ENCODE measurements at regions not wholly inside any gene's neighbourhood (a gene's known extent, or its start where the extent isn't known, plus 50 kb on each side); places are given as distances from the start of the nearest gene placed in this dataset.
"Not testable (repeated sequence)": the region's sequence is repeated elsewhere in the genome, so short reads cannot be mapped to it uniquely, and the experiment has no call there.

GRCh38 chr4:20196476-20196875 is 55.2 kb upstream of the SLIT2 start:
- no peak for DNase-seq (ENCODE audit: low read depth, low spot score)

GRCh38 chr4:20195071-20195885 is 56.4 kb upstream of the SLIT2 start:
- DNase-seq (ENCODE audit: low read depth, low spot score): peak; percentile 13

- peak; percentile 43 for DNase-seq (ENCODE audit: low read depth, low spot score)
Measured at GRCh38 chr4:20194123-20195013, 57.3 kb upstream of the SLIT2 start.

DNA sequence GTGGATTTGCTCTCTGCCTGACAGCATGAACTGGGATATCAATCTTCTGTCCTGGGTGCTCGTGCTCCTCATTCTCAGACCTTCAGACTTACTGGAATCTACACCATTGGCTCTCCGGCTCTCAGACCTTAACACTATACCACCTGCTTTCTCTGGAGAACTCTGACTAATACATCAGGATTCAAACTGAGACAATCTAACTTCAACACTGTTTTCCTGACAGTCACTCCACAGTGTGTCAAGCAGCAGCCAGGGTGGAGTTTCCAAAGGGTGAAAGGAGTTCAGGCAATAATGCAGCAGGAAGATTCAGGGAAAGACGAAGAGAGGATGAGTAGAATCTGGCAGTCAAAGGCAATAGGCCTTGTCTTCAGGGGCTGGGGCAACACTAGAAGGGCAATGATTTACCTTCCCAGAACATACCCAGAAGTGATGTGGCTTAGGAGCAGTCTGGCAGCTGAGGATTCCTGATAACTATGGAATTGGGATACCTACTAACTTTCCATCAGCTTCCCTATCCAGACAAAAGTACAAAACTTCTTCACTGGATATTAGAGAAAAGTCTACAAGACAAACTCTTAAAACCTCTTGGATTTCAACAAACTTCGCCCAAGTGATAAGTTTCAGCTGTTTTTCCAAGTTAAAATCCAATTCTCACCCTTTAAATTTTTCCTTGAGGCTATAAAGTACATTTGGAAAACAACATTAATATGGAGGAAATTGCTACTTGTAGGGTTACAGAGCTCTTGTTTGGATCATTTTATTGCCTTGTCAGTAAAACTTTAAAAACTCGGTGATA is 58.4 kb upstream of the SLIT2 start:
- peak; percentile 14 for DNase-seq (ENCODE audit: low read depth, low spot score)

DNA sequence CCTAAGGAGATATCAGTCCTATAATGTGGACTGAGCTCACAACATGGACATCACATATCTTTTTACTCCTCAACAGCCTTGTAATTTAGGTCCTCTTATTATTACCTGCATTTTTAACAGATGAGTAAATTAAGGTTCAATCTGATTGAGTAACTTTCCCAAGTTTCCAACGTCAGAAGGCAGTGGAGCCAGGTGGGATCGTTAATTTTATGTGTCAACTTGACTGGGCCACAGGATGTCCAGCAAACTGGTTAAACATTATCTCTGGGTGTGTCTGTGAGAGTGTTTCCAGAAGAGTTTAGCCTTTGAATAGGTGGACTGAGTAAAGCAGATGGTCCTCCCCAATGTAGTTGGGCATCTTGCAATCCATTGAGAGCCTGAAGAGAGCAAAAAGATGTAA is 59.0 kb upstream of the SLIT2 start:
- no peak for DNase-seq (ENCODE audit: low read depth, low spot score)

- no peak for DNase-seq (ENCODE audit: low read depth, low spot score)
Measured at GRCh38 chr4:20185103-20185502, 66.6 kb upstream of the SLIT2 start.

DNA sequence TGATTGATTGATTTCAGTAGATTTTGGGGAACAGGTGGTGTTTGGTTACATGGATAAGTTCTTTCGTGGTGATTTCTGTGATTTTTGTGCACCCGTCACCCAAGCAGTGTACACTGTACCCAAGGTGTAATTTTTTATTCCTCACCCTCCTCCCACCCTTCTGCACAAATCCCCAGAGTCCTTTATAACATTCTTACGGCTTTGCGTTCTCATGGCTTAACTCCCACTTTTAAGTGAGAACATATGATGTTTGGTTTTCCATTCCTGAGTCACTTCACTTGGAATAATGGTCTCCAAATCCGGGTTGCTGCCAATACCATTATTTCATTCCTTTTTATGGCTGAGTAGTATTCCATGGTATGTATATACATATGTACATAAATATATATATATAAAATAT is 68.6 kb upstream of the SLIT2 start:
- not testable (repeated sequence) for DNase-seq (ENCODE audit: low read depth, low spot score)

- no peak for DNase-seq (ENCODE audit: low read depth, low spot score)
Measured at GRCh38 chr4:20181926-20182325, 69.8 kb upstream of the SLIT2 start.

- DNase-seq (ENCODE audit: low read depth, low spot score): no peak
Measured at GRCh38 chr4:20180509-20180908, 71.2 kb upstream of the SLIT2 start.

GRCh38 chr4:20178902-20179576 is 72.7 kb upstream of the SLIT2 start:
- DNase-seq (ENCODE audit: low read depth, low spot score): no peak

DNA sequence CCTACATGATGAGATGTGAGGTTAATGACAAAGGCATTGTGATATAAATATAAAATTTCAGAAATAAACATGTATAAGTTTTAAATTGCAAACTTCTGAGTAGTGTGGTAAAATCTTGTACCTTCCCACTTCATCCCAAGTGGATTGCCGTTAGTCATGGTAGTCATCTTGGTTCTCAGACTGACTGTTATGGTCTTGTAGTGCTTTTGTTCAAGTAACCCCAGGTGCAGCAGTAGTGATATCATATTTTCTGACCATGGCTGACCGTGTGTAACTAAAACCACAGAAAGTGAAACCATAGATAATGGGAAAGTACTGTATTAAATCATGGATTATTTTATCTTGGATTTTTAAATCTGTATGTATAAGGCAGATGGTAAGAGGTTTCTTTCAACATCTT is 74.8 kb upstream of the SLIT2 start:
- no peak for DNase-seq (ENCODE audit: low read depth, low spot score)

DNA sequence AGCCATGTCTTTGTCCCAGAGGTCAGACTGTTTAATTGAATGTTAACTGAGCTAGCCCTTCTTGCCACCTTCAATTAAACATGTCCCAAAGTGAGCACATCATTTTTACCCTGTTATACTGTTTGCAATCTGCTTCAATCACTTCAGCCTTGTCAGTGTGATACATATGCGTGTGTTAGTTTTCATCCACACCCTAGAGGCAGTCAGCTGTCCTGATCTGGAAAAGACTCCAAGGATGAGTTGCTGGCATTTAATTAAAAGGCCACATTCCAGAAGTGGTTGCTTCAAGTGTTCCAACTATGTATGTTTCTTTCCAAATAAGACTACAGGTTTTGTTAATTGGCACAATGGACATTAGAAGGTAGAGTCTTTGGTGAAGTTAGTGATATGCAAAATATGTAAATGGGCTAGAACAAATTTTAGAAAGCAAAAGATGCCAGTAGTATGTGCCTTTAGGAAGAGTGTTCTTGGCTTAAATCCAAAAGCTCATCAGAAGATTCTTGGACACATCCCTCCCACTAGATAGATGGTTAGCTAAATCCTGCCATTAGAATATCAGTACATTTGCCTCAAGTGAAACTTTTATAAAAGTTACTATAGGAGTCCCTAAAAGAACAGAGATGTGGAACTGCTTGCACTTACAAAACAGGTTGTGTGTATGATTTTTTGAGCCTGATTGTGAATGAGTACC is 79.5 kb upstream of the SLIT2 start:
- peak; percentile 2 for DNase-seq (ENCODE audit: low read depth, low spot score)

DNA sequence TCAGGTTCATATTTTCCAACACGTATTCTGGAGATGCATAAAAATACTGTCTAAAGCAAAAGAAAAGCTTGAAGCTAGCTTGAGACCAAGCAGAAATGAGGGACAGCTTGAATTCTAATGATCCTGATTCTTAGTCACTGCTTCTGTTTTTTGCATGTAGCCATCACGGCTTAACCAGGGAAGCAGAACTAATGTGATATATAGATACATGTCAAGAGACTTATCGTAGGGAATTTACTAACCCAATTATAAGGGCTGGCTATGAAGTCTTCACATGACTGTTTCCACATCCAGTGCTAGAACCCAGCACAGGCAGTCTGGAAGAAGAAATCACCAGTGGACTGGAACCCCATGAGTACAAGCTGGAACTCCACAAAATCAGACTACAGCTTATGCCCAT is 85.2 kb upstream of the SLIT2 start:
- no peak for DNase-seq (ENCODE audit: low read depth, low spot score)

GRCh38 chr4:20159516-20159915 is 92.2 kb upstream of the SLIT2 start:
- DNase-seq (ENCODE audit: low read depth, low spot score): no peak

- no peak for DNase-seq (ENCODE audit: low read depth, low spot score)
Measured at GRCh38 chr4:20158195-20158594, 93.5 kb upstream of the SLIT2 start.

GRCh38 chr4:20151436-20151835 is 100.3 kb upstream of the SLIT2 start:
- no peak for DNase-seq (ENCODE audit: low read depth, low spot score)

DNA sequence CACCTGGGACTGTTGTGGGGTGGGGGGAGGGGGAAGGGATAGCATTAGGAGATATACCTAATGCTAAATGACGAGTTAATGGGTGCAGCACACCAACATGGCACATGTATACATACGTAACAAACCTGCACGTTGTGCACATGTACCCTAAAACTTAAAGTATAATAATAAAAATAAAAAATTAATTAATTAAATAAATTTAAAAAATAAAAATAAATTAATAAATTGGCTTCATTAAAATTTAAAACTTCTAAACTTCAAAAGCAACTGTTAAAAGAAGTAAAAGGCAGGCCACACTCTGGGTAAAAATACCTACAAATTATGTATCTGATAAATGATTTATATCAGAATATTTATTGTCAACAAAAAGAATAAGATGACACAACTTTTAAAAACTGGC is 102.6 kb upstream of the SLIT2 start:
- not testable (repeated sequence) for DNase-seq (ENCODE audit: low read depth, low spot score)

- DNase-seq (ENCODE audit: low read depth, low spot score): peak; percentile 26
Measured at GRCh38 chr4:20137176-20137575, 114.5 kb upstream of the SLIT2 start.

DNA sequence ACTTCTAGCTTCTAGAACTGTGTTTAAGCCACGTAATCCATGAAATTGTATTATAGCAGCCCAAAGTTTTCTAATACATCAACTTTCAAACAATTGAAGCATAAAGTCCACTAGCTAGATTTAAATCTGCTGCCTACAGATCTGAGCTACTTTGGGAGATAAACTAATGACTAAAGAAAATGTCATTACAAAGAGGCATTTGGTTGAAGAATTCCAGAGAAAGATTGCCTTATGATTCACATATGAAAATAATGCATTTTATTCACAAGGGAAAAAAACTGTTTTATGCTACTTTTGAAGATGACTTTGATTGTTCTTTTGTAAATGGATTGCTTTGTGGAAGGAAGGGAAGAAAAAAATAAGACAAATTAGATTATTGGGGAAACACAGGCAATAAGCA is 124.1 kb upstream of the SLIT2 start:
- DNase-seq (ENCODE audit: low read depth, low spot score): no peak

DNA sequence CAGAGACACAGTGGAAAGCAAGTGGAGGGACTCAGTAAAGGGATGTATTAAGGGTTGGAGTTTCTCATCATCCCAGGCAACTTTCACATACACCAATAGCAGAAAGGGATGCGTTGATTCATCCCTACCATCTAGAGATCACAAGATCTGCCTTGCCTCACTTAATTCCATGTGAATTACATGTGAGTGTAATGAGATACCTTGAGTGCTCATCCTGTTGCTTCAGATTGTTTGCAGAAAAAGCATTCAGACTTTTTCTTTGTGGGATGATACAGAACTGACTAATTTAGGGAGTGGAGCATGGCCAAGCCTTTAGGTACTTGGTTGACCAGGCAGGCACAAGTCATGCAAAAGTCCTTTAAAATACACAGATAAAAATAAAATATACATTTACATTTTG is 124.8 kb upstream of the SLIT2 start:
- no peak for DNase-seq (ENCODE audit: low read depth, low spot score)

Data from astrocyte of the hippocampus (primary cell).